ENCODE measurements at regions not wholly inside any gene's neighbourhood (a gene's known extent, or its start where the extent isn't known, plus 50 kb on each side); places are given as distances from the start of the nearest gene placed in this dataset.

DNA sequence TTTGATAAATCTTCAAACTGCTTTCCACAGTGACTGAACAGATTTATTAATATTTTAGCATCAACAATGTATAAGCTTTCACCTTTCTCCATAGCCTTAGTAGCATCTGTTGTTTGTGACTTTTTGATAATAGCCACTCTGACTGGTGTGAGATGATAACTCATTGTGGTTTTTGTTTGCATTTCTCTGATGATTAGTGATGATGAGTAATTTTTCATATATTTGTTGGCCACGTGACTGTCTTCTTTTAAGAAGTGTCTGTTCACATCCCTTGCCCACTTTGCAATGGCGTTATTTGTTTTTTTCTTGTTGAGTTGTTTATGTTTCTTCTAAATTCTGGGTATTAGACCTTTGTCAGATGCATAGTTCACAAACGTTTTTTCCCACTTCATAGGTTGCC is 952.9 kb downstream of the TRIB2 start:
- TF ChIP-seq, protein P1, sequence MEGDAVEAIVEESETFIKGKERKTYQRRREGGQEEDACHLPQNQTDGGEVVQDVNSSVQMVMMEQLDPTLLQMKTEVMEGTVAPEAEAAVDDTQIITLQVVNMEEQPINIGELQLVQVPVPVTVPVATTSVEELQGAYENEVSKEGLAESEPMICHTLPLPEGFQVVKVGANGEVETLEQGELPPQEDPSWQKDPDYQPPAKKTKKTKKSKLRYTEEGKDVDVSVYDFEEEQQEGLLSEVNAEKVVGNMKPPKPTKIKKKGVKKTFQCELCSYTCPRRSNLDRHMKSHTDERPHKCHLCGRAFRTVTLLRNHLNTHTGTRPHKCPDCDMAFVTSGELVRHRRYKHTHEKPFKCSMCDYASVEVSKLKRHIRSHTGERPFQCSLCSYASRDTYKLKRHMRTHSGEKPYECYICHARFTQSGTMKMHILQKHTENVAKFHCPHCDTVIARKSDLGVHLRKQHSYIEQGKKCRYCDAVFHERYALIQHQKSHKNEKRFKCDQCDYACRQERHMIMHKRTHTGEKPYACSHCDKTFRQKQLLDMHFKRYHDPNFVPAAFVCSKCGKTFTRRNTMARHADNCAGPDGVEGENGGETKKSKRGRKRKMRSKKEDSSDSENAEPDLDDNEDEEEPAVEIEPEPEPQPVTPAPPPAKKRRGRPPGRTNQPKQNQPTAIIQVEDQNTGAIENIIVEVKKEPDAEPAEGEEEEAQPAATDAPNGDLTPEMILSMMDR (IDR thresholded peaks at IDR 0.05 in 4 of 5, conservative IDR thresholded peaks at IDR 0.05 in 1 of 5) = no peak
- no peak for TF ChIP-seq POLR2A (IDR thresholded peaks at IDR 0.05)

Measured in gastrocnemius medialis (tissue), 4 donors.